Lower leg skin (tissue), 3 donors: ENCODE measurements at regions not wholly inside any gene's neighbourhood (a gene's known extent, or its start where the extent isn't known, plus 50 kb on each side); places are given as distances from the start of the nearest gene placed in this dataset.

ENCODE experiments used
- CTCF ChIP-seq, 3 donors: fragments of 450-650 bp; IDR thresholded peaks; one replicate each; pipeline ENCODE4 v1.5.1; 2016; ENCODE audit warnings: antibody characterized with exemption in 3 of 3, mild to moderate bottlenecking in 3 of 3, moderate library complexity in 2 of 3
- POLR2A ChIP-seq, 2 donors: fragments of 450-650 bp; IDR thresholded peaks; one replicate each; pipeline ENCODE4 v1.6.1; 2016 to 2017; ENCODE audit warnings: antibody characterized with exemption in 2 of 2, mild to moderate bottlenecking in 1 of 2, moderate library complexity in 1 of 2

- TF ChIP-seq CTCF (IDR thresholded peaks at IDR 0.05) (no peak), POLR2A (IDR thresholded peaks at IDR 0.05) (no peak)
Observed at GRCh38 chr12:25866586-25867378, 91.7 kb upstream of the RASSF8 start.
